Osteocyte (in vitro differentiated cells): ENCODE measurements at regions not wholly inside any gene's neighbourhood (a gene's known extent, or its start where the extent isn't known, plus 50 kb on each side); places are given as distances from the start of the nearest gene placed in this dataset.
A peak's percentile ranks its signal among the peaks of the same experiment; 100 is the strongest.
"Not testable (repeated sequence)": the region's sequence is repeated elsewhere in the genome, so short reads cannot be mapped to it uniquely, and the experiment has no call there.

Source experiments
- DNase-seq: peaks from one replicate; pipeline ENCODE4 v3.0.0; 2021; ENCODE audit warnings: mixed read lengths; ENCODE audit not compliant: unreplicated experiment; ENCODE audit errors: extremely low spot score
- H3K27ac Mint-ChIP-seq: one replicate; pipeline ENCODE4 v1.8.0; 2021; ENCODE audit warnings: mild to moderate bottlenecking, mixed read lengths; ENCODE audit not compliant: unreplicated experiment
- H3K27me3 Mint-ChIP-seq: one replicate; pipeline ENCODE4 v1.8.0; 2021; ENCODE audit warnings: mixed read lengths; ENCODE audit not compliant: unreplicated experiment
- H3K36me3 Mint-ChIP-seq: one replicate; pipeline ENCODE4 v1.8.0; 2021; ENCODE audit warnings: mixed read lengths; ENCODE audit not compliant: unreplicated experiment
- H3K4me1 Mint-ChIP-seq: one replicate; pipeline ENCODE4 v1.8.0; 2021; ENCODE audit warnings: mixed read lengths; ENCODE audit not compliant: unreplicated experiment
- H3K4me3 Mint-ChIP-seq: one replicate; pipeline ENCODE4 v1.8.0; 2021; ENCODE audit warnings: mild to moderate bottlenecking, moderate library complexity, mixed read lengths; ENCODE audit not compliant: unreplicated experiment
- H3K9me3 Mint-ChIP-seq: one replicate; pipeline ENCODE4 v1.8.0; 2021; ENCODE audit warnings: mixed read lengths; ENCODE audit not compliant: unreplicated experiment
- TF ChIP-seq, protein P1 (sequence below): fragments of 200-600 bp; sonication (generic); IDR thresholded peaks from 2 replicates; pipeline ENCODE4 v1.5.0; 2021; ENCODE audit warnings: antibody characterized with exemption, mild to moderate bottlenecking, moderate library complexity

DNA sequence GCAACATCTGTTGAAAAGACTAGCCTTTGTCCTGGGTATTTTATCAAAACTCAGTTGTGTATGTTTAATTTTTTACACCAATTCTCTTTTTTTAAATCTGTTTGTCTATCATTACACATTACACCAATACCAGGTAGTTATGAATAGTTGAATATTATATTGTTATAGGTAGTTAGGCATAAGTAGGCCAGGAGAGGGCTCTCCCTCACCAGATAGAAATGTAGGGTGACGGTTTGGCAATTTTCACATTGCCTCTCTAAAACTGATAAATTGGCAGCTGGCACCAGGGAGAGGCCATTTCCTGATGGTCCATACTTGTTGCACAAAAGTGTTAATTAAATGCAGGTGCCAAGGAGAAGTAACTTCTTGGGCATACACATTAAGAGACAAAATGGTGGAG is 483.1 kb upstream of the EPHA6 start:
- TF ChIP-seq, protein P1, sequence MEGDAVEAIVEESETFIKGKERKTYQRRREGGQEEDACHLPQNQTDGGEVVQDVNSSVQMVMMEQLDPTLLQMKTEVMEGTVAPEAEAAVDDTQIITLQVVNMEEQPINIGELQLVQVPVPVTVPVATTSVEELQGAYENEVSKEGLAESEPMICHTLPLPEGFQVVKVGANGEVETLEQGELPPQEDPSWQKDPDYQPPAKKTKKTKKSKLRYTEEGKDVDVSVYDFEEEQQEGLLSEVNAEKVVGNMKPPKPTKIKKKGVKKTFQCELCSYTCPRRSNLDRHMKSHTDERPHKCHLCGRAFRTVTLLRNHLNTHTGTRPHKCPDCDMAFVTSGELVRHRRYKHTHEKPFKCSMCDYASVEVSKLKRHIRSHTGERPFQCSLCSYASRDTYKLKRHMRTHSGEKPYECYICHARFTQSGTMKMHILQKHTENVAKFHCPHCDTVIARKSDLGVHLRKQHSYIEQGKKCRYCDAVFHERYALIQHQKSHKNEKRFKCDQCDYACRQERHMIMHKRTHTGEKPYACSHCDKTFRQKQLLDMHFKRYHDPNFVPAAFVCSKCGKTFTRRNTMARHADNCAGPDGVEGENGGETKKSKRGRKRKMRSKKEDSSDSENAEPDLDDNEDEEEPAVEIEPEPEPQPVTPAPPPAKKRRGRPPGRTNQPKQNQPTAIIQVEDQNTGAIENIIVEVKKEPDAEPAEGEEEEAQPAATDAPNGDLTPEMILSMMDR, result peak; percentile 53
- H3K27me3 Mint-ChIP-seq, result peaks cover 7% of the 10 kb centered on the region
- H3K4me1 Mint-ChIP-seq, result peaks cover 10% of the 10 kb centered on the region
- H3K9me3 Mint-ChIP-seq, result no peaks in the 10 kb centered on the region
- no peaks in the 10 kb centered on the region for H3K36me3 Mint-ChIP-seq
- H3K4me3 Mint-ChIP-seq, result no peak overlapping the region
- no peak overlapping the region for H3K27ac Mint-ChIP-seq
- DNase-seq, result no peak

DNA sequence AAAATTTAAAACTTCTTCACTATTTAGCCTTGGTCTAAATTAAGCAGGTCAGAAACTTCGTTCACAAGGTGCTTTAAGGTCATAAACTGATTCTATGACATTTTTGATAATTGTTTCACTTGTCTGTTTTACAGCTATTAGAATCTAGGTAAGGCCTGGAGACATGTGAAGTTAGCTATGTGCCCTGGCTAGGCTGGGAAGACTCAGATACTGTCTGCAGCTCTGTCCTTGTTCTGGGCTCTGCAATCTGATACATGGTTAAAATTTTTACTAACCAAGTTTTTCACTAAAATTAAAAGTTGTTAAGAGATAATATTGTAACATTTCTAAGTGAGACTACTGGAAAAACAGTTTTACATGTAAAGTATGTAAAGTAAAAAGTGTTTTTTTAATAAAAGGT is 479.6 kb upstream of the EPHA6 start:
- no peak for DNase-seq
- H3K27me3 Mint-ChIP-seq, result peaks cover 7% of the 10 kb centered on the region
- no peaks in the 10 kb centered on the region for H3K36me3 Mint-ChIP-seq
- no peaks in the 10 kb centered on the region for H3K9me3 Mint-ChIP-seq
- no peak overlapping the region for H3K27ac Mint-ChIP-seq
- H3K4me1 Mint-ChIP-seq, result peaks cover 10% of the 10 kb centered on the region
- TF ChIP-seq, protein P1, result no peak
- H3K4me3 Mint-ChIP-seq, result no peak overlapping the region

DNA sequence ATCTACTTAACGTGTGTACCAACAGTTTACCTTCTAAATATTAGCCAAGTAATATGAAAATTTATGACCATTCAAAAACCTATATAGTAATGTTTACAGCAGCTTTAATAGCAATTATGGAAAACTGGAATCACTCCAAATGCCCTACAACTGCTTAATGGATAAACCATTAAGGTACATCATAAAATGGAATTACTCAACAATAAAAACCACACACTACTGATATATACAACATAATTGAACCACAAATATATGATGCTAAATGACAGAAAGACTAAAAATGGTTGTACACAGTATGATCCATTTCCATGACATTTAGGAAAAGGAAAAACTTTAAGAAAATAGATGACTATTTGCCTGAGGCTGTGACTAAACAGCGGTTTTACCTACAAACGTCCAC is 467.1 kb upstream of the EPHA6 start:
- Mint-ChIP-seq H3K4me3 (no peak overlapping the region), H3K27ac (no peak overlapping the region), H3K36me3 (no peaks in the 10 kb centered on the region), H3K4me1 (peaks cover 5% of the 10 kb centered on the region), H3K9me3 (no peaks in the 10 kb centered on the region), H3K27me3 (no peaks in the 10 kb centered on the region)
- TF ChIP-seq, protein P1, result no peak
- DNase-seq, result no peak

DNA sequence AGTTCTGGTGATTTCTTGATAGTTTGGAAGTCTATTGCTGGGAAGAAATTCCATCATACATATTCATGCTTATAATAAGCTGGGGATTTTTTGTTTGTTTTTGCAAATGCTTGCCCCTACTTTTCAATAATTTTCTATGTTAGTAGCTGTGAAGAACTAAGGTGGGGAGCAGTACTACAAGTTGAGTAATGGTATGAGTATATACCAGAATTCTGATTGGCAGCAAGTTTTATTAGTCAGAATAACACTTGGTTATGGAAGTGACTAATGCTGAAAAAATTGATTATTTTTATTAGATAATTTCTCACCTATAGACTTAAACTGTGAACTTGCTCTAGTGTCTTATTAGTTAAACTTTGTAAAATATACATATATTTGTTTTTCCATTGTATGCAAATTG is 462.8 kb upstream of the EPHA6 start:
- not testable (repeated sequence) for H3K27me3 Mint-ChIP-seq, H3K36me3 Mint-ChIP-seq, DNase-seq, H3K27ac Mint-ChIP-seq, H3K9me3 Mint-ChIP-seq, H3K4me3 Mint-ChIP-seq
- peaks cover 24% of the 10 kb centered on the region for H3K4me1 Mint-ChIP-seq

DNA sequence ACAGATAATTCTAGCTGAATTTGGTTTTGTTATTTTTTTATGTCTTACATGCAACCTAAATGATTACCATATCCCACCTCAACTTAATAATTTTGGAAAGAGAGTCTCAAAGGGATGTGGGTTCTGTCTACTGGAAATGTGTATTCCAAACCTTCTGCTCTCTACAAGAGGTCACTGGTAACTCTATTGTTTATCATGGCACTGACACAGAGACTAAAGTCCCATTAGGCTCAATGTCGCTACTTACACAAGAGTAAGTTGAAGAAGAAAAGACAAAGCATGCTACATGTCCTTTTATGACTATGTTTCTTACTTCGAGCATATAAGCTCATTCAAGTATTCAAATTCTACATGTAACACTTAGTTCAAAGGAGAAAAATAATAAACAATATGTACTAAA is 460.3 kb upstream of the EPHA6 start:
- peaks cover 8% of the 10 kb centered on the region for H3K9me3 Mint-ChIP-seq
- H3K27me3 Mint-ChIP-seq, result no peaks in the 10 kb centered on the region
- H3K27ac Mint-ChIP-seq, result peak overlapping the region; percentile 45

More for the DNA sequence above, 460.3 kb upstream of the EPHA6 start:
- H3K4me3 Mint-ChIP-seq, result no peak overlapping the region
- TF ChIP-seq, protein P1, result no peak
- no peak for DNase-seq
- H3K36me3 Mint-ChIP-seq, result no peaks in the 10 kb centered on the region
- H3K4me1 Mint-ChIP-seq, result peaks cover 24% of the 10 kb centered on the region
